ENCODE measurements at regions not wholly inside any gene's neighbourhood (a gene's known extent, or its start where the extent isn't known, plus 50 kb on each side); places are given as distances from the start of the nearest gene placed in this dataset.

GRCh38 chr2:104982111-104982510 lies 55.8 kb upstream of the MRPS9 start:
- intact Hi-C loops (cut with micrococcal nuclease; ENCODE audit: unreplicated experiment): no loop called here
- ATAC-seq (no peak), DNase-seq (ENCODE audit: low read depth, low spot score) (no peak)
- POLR2A ChIA-PET: interaction anchor here (0.6 kb wide), 1 partner anchor 44 kb away, joined by 17 read pairs; no protein-coding TSS in a partner anchor
- Histone ChIP-seq H3K4me3 (ENCODE audit: low read depth in 2 of 2, low read length in 2 of 2) (no peak overlapping the region), H3K36me3 (ENCODE audit: control insufficient read depth, insufficient read depth, low read length) (no peaks in the 10 kb centered on the region), H3K27ac (ENCODE audit: low read length) (no peak overlapping the region), H3K27me3 (ENCODE audit: control insufficient read depth, insufficient read depth, low read length) (no peaks in the 10 kb centered on the region), H3K9me3 (ENCODE audit: control insufficient read depth, insufficient read depth, low read depth, low read length) (no peaks in the 10 kb centered on the region), H3K4me1 (ENCODE audit: control insufficient read depth, insufficient read depth, low read length) (no peaks in the 10 kb centered on the region)
- no TSS peak for BruUV-seq (replicated peaks)
- no peak for TF ChIP-seq POLR2AphosphoS5 (IDR thresholded peaks at IDR 0.05; ENCODE audit: low read depth, low read length)
- TF ChIP-seq TCF7L2 (IDR thresholded peaks at IDR 0.05; ENCODE audit: low read depth, low read length): no peak
- TF ChIP-seq SIN3A (IDR thresholded peaks at IDR 0.05; ENCODE audit: borderline replicate concordance, insufficient read depth, low read depth, low read length): no peak
- TF ChIP-seq, protein P1, sequence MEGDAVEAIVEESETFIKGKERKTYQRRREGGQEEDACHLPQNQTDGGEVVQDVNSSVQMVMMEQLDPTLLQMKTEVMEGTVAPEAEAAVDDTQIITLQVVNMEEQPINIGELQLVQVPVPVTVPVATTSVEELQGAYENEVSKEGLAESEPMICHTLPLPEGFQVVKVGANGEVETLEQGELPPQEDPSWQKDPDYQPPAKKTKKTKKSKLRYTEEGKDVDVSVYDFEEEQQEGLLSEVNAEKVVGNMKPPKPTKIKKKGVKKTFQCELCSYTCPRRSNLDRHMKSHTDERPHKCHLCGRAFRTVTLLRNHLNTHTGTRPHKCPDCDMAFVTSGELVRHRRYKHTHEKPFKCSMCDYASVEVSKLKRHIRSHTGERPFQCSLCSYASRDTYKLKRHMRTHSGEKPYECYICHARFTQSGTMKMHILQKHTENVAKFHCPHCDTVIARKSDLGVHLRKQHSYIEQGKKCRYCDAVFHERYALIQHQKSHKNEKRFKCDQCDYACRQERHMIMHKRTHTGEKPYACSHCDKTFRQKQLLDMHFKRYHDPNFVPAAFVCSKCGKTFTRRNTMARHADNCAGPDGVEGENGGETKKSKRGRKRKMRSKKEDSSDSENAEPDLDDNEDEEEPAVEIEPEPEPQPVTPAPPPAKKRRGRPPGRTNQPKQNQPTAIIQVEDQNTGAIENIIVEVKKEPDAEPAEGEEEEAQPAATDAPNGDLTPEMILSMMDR (IDR thresholded peaks at IDR 0.05): no peak
- no peak for TF ChIP-seq REST (IDR thresholded peaks at IDR 0.05; ENCODE audit: insufficient read depth in 1 of 2, low read depth in 2 of 2, low read length in 1 of 2)
- CTCF ChIA-PET: no interaction called here
- in situ Hi-C loops (cut with HindIII; ENCODE audit: low pct_unique_long_range_greater_than_20kb, low sequenced_read_pairs): no loop called here
